ENCODE measurements at regions not wholly inside any gene's neighbourhood (a gene's known extent, or its start where the extent isn't known, plus 50 kb on each side); places are given as distances from the start of the nearest gene placed in this dataset.
"Not testable (repeated sequence)": the region's sequence is repeated elsewhere in the genome, so short reads cannot be mapped to it uniquely, and the experiment has no call there.

DNA sequence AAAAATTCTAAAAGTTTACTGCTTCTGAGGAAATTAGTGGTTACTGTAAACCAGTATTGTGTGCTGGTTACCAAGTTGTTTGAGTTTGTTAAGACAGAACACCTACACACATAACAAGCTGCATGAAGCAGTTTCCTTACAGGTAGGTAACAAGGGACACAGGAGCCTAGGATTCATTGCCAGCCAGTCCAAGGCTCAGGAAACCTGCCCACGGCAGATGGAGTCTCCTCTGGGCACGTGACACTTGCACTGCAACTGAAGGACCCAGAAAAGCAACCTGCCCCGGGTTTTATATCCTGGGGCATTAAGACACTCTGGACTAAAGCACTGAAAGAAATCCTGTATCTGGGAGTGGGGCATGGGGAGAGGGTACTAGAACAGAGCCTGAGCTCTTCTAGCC lies 639.3 kb downstream of the ADCYAP1 start:
- H3K27me3 Mint-ChIP-seq (ENCODE audit: low read depth) = no peaks in the 10 kb centered on the region
- no peak overlapping the region for H3K4me3 Mint-ChIP-seq
- no peaks in the 10 kb centered on the region for H3K4me1 Mint-ChIP-seq
- H3K36me3 Mint-ChIP-seq (ENCODE audit: low read depth) = no peaks in the 10 kb centered on the region
- H3K27ac Mint-ChIP-seq = no peak overlapping the region
- no peaks in the 10 kb centered on the region for H3K9me3 Mint-ChIP-seq
- TF ChIP-seq CTCF (IDR thresholded peaks at IDR 0.05; ENCODE audit: unreplicated experiment in 3 of 3) = no peak

- not testable (repeated sequence) for H3K27me3 Mint-ChIP-seq (ENCODE audit: low read depth); H3K27ac Mint-ChIP-seq; H3K4me3 Mint-ChIP-seq; H3K36me3 Mint-ChIP-seq (ENCODE audit: low read depth); H3K4me1 Mint-ChIP-seq; H3K9me3 Mint-ChIP-seq
These were observed 653.0 kb downstream of the ADCYAP1 start for GRCh38 chr18:1557711-1558110.

GRCh38 chr18:1559563-1559962 lies 654.9 kb downstream of the ADCYAP1 start:
- no peak overlapping the region for H3K27ac Mint-ChIP-seq
- H3K27me3 Mint-ChIP-seq (ENCODE audit: low read depth) = peaks cover 3% of the 10 kb centered on the region
- H3K9me3 Mint-ChIP-seq = no peaks in the 10 kb centered on the region
- no peak for TF ChIP-seq CTCF (IDR thresholded peaks at IDR 0.05; ENCODE audit: unreplicated experiment in 3 of 3)
- H3K36me3 Mint-ChIP-seq (ENCODE audit: low read depth) = no peaks in the 10 kb centered on the region
- H3K4me1 Mint-ChIP-seq = no peaks in the 10 kb centered on the region
- no peak overlapping the region for H3K4me3 Mint-ChIP-seq

DNA sequence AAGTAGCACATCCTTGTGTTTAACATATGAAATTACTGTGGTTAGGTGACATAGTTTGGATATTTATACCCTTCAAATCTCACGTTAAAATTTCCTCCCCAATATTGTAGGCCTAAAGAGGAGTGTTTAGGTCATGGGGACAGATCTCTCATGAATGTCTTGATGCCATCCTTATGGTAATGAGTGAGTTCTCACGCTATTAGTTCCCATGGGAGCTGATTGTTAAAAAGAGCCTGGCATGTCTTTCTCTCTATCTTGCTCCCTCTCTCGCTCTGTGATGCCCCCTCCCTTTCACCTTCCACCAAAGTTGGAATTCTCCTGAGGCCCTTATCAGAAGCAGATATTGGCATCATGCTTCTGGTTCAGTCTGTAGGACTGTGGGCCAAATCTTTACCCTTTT lies 660.1 kb downstream of the ADCYAP1 start:
- Mint-ChIP-seq H3K27me3 (ENCODE audit: low read depth) (peaks cover 3% of the 10 kb centered on the region), H3K27ac (no peak overlapping the region), H3K4me3 (no peak overlapping the region), H3K9me3 (no peaks in the 10 kb centered on the region), H3K36me3 (ENCODE audit: low read depth) (no peaks in the 10 kb centered on the region), H3K4me1 (no peaks in the 10 kb centered on the region)
- no peak for TF ChIP-seq CTCF (IDR thresholded peaks at IDR 0.05; ENCODE audit: unreplicated experiment in 3 of 3)

DNA sequence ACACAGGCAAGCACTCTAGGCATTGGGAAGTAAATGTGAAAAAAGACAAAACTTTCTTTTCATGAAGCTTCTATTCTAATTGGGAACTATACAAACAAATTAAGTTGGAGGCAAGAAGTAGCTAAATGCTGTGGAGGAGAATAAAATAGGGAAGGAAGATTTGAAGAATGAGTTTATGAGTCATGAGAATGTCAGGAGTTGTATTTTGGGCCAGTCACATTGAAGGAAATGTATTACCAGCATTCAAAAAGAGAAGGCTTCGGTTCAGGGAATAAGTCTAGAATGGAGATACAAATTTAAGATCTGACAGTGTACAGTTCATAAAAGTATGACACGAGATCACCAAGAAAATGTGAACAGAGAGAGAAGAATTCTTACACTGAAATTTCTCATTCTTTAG lies 666.5 kb downstream of the ADCYAP1 start:
- H3K27ac Mint-ChIP-seq = no peak overlapping the region
- H3K4me3 Mint-ChIP-seq = no peak overlapping the region
- no peaks in the 10 kb centered on the region for H3K9me3 Mint-ChIP-seq
- H3K27me3 Mint-ChIP-seq (ENCODE audit: low read depth) = no peaks in the 10 kb centered on the region
- no peaks in the 10 kb centered on the region for H3K36me3 Mint-ChIP-seq (ENCODE audit: low read depth)
- H3K4me1 Mint-ChIP-seq = no peaks in the 10 kb centered on the region
- no peak for TF ChIP-seq CTCF (IDR thresholded peaks at IDR 0.05; ENCODE audit: unreplicated experiment in 3 of 3)

GRCh38 chr18:1573732-1574131 lies 669.1 kb downstream of the ADCYAP1 start:
- no peaks in the 10 kb centered on the region for H3K9me3 Mint-ChIP-seq
- no peaks in the 10 kb centered on the region for H3K4me1 Mint-ChIP-seq
- no peaks in the 10 kb centered on the region for H3K36me3 Mint-ChIP-seq (ENCODE audit: low read depth)
- no peak overlapping the region for H3K27ac Mint-ChIP-seq
- no peak for TF ChIP-seq CTCF (IDR thresholded peaks at IDR 0.05; ENCODE audit: unreplicated experiment in 3 of 3)
- H3K4me3 Mint-ChIP-seq = no peak overlapping the region
- H3K27me3 Mint-ChIP-seq (ENCODE audit: low read depth) = no peaks in the 10 kb centered on the region

GRCh38 chr18:1575084-1575483 lies 670.4 kb downstream of the ADCYAP1 start:
- no peaks in the 10 kb centered on the region for H3K9me3 Mint-ChIP-seq
- H3K27ac Mint-ChIP-seq = no peak overlapping the region
- no peaks in the 10 kb centered on the region for H3K36me3 Mint-ChIP-seq (ENCODE audit: low read depth)
- no peaks in the 10 kb centered on the region for H3K27me3 Mint-ChIP-seq (ENCODE audit: low read depth)
- H3K4me1 Mint-ChIP-seq = no peaks in the 10 kb centered on the region
- H3K4me3 Mint-ChIP-seq = no peak overlapping the region
- no peak for TF ChIP-seq CTCF (IDR thresholded peaks at IDR 0.05; ENCODE audit: unreplicated experiment in 3 of 3)

All from nephron (organoid).